ENCODE measurements at regions not wholly inside any gene's neighbourhood (a gene's known extent, or its start where the extent isn't known, plus 50 kb on each side); places are given as distances from the start of the nearest gene placed in this dataset.

DNA sequence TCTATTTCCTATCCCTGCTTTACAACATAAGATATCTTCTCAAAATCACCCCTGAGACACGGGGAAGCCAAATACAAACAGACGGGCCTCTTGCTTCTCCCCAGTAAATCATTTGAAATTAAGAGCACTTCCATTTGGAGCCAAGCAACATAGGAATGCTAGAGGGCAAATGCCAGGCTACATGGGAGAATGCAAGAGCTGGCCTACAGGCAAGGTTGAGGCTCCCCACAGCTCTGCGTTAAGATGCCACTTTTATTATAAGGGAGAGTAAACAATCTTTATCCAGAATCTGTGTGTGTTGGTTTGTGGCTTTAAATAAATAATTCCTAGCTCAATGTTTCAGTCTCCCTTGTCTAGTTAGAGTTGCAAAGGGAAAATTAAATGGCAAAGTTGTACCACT, 305.1 kb upstream of the KCNH8 start:
- TF ChIP-seq BRCA1 (IDR thresholded peaks at IDR 0.05; ENCODE audit: low read depth, low read length), result no peak
- no peak for TF ChIP-seq CBX8 (IDR thresholded peaks at IDR 0.05; ENCODE audit: borderline replicate concordance, low read depth, low read length)
- TF ChIP-seq POLR2A (IDR thresholded peaks at IDR 0.05; ENCODE audit: control extremely low read depth in 1 of 2, low read depth in 2 of 2, low read length in 2 of 2), result no peak
- TF ChIP-seq, protein P1, sequence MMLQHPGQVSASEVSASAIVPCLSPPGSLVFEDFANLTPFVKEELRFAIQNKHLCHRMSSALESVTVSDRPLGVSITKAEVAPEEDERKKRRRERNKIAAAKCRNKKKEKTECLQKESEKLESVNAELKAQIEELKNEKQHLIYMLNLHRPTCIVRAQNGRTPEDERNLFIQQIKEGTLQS (IDR thresholded peaks at IDR 0.05; ENCODE audit: insufficient read depth, low read depth, low read length), result no peak
- TF ChIP-seq, protein P2, sequence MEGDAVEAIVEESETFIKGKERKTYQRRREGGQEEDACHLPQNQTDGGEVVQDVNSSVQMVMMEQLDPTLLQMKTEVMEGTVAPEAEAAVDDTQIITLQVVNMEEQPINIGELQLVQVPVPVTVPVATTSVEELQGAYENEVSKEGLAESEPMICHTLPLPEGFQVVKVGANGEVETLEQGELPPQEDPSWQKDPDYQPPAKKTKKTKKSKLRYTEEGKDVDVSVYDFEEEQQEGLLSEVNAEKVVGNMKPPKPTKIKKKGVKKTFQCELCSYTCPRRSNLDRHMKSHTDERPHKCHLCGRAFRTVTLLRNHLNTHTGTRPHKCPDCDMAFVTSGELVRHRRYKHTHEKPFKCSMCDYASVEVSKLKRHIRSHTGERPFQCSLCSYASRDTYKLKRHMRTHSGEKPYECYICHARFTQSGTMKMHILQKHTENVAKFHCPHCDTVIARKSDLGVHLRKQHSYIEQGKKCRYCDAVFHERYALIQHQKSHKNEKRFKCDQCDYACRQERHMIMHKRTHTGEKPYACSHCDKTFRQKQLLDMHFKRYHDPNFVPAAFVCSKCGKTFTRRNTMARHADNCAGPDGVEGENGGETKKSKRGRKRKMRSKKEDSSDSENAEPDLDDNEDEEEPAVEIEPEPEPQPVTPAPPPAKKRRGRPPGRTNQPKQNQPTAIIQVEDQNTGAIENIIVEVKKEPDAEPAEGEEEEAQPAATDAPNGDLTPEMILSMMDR (IDR thresholded peaks at IDR 0.05; ENCODE audit: control extremely low read depth in 1 of 3, insufficient read depth in 1 of 3, low read depth in 1 of 3, low read length in 3 of 3), result no peak
- TF ChIP-seq, protein P3, sequence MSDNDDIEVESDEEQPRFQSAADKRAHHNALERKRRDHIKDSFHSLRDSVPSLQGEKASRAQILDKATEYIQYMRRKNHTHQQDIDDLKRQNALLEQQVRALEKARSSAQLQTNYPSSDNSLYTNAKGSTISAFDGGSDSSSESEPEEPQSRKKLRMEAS (IDR thresholded peaks at IDR 0.05), result no peak
- TF ChIP-seq CEBPB (IDR thresholded peaks at IDR 0.05; ENCODE audit: low read depth, low read length), result no peak
- no peak for TF ChIP-seq RFX5 (IDR thresholded peaks at IDR 0.05; ENCODE audit: borderline replicate concordance, low read depth, low read length)

Data from H1 (cell line).